Stomach (tissue), 8 donors: ENCODE measurements at regions not wholly inside any gene's neighbourhood (a gene's known extent, or its start where the extent isn't known, plus 50 kb on each side); places are given as distances from the start of the nearest gene placed in this dataset.

Experiments
- DNase-seq, 2 donors: peaks; one replicate each; pipeline versions ENCODE4 v3.0.0 to v3.0.0-alpha.2; 2013 to 2019
- H3K27ac ChIP-seq, 5 donors: fragments of 200-600 bp in 4 of 5; sonication (generic) in 4 of 5; one replicate each; pipeline ENCODE4 v1.5.1; 2013 to 2019; ENCODE audit warnings: mild to moderate bottlenecking in 1 of 5, moderate library complexity in 1 of 5
- H3K27me3 ChIP-seq, 3 donors: fragments of 200-600 bp; sonication (generic); one replicate each; pipeline ENCODE4 v1.5.1; 2017 to 2019; ENCODE audit warnings: mixed run types in 1 of 3
- H3K36me3 ChIP-seq, 4 donors: fragments of 200-600 bp; sonication (generic); 1 replicate in 3 of 4; 2 replicates in 1 of 4; pipeline ENCODE4 v1.5.1; 2016 to 2019
- H3K4me1 ChIP-seq, 4 donors: fragments of 200-600 bp; sonication (generic); one replicate each; pipeline ENCODE4 v1.5.1; 2016 to 2019
- H3K4me3 ChIP-seq, 4 donors: fragments of 200-600 bp; sonication (generic) in 3 of 4; one replicate each; pipeline ENCODE4 v1.5.1; 2016 to 2019; ENCODE audit warnings: mild to moderate bottlenecking in 1 of 4
- H3K9me3 ChIP-seq, 4 donors: fragments of 200-600 bp; sonication (generic); one replicate each; pipeline ENCODE4 v1.5.1; 2016 to 2019
- CTCF ChIP-seq, 7 experiments: fragments of 450-650 bp in 4 of 7; fragments of 200-600 bp in 3 of 7; sonication (generic) in 3 of 7; IDR thresholded peaks; one replicate each; pipeline ENCODE4 v1.5.1; 2016 to 2019; ENCODE audit warnings: antibody characterized with exemption in 7 of 7, control low read depth in 2 of 7, mild to moderate bottlenecking in 1 of 7
- EP300 ChIP-seq: sonication (generic); formaldehyde crosslinking; IDR thresholded peaks from one replicate; pipeline ENCODE4 v1.6.1; 2017; ENCODE audit warnings: antibody characterized with exemption
- POLR2A ChIP-seq, 4 donors: fragments of 450-650 bp; IDR thresholded peaks; one replicate each; pipeline ENCODE4 v1.6.1; 2016; ENCODE audit warnings: antibody characterized with exemption in 4 of 4, control low read depth in 2 of 4, mild to moderate bottlenecking in 1 of 4, moderate library complexity in 1 of 4
- POLR2AphosphoS5 ChIP-seq, 3 donors: sonication (generic); formaldehyde crosslinking; IDR thresholded peaks; one replicate each; pipeline ENCODE4 v1.6.1; 2016; ENCODE audit warnings: antibody characterized with exemption in 3 of 3
- WGBS, 5 donors: extraction: QIAGEN DNeasy Blood & Tissue Kit in 3 of 5; methylation state at CpG; one replicate each; pipeline versions ENCODE4 v1.1.5 to v1.1.7; 2013 to 2018; 5-methylcytosine and 5-hydroxymethylcytosine counted together
- intact Hi-C: fragments of 100-400 bp; cut with DNase I; formaldehyde crosslinking; loops from one replicate; pipeline ENCODE4 v1.15.1; 2023; ENCODE audit warnings: low total_unique reads
- donor health status: healthy with polysubstance abuse.
- donor health status: Bipolar disorder and iron deficiency.
- donor health status: healthy.

- no peak for TF ChIP-seq POLR2A (IDR thresholded peaks at IDR 0.05)
- no peak for TF ChIP-seq EP300
- no peak for TF ChIP-seq POLR2AphosphoS5 (IDR thresholded peaks at IDR 0.05)
- TF ChIP-seq CTCF (IDR thresholded peaks at IDR 0.05) = no peak
- 87 to 96% (median 94%) methylated on average over 2 of the region's 2 CpGs for WGBS, 5 donors
- intact Hi-C loops = no loop called here
- no peak for DNase-seq
- Histone ChIP-seq H3K36me3 (no peaks in the 10 kb centered on the region), H3K4me3 (no peak overlapping the region), H3K4me1 (no peaks in the 10 kb centered on the region), H3K9me3 (peaks cover 0 to 5% (median 0%) of the 10 kb centered on the region in 4 donors), H3K27ac (no peak overlapping the region), H3K27me3 (no peaks in the 10 kb centered on the region)
These were observed 138.0 kb upstream of the C9orf72 start for GRCh38 chr9:27711241-27711640.

GRCh38 chr9:27712806-27713205, 139.5 kb upstream of the C9orf72 start:
- no peaks in the 10 kb centered on the region for H3K4me1 ChIP-seq
- no peak for TF ChIP-seq POLR2A (IDR thresholded peaks at IDR 0.05)
- no peak for TF ChIP-seq EP300
- H3K27ac ChIP-seq = no peak overlapping the region
- intact Hi-C loops = no loop called here
- 76 to 85% (median 79%) methylated on average over 7 of the region's 7 CpGs for WGBS, 5 donors
- DNase-seq = no peak
- H3K36me3 ChIP-seq = no peaks in the 10 kb centered on the region
- no peak overlapping the region for H3K4me3 ChIP-seq
- no peaks in the 10 kb centered on the region for H3K27me3 ChIP-seq
- H3K9me3 ChIP-seq = peaks cover 0 to 5% (median 0%) of the 10 kb centered on the region in 4 donors

- 71 to 81% (median 77%) methylated on average over 1 of the region's 1 CpG for whole genome bisulfite sequencing, 5 donors
- TF ChIP-seq POLR2A (IDR thresholded peaks at IDR 0.05) (no peak), POLR2AphosphoS5 (IDR thresholded peaks at IDR 0.05) (no peak), CTCF (IDR thresholded peaks at IDR 0.05) (no peak), EP300 (no peak)
- no peak overlapping the region for H3K4me3 ChIP-seq
- no peaks in the 10 kb centered on the region for H3K4me1 ChIP-seq
- no peaks in the 10 kb centered on the region for H3K36me3 ChIP-seq
- no peak overlapping the region for H3K27ac ChIP-seq
- H3K9me3 ChIP-seq = no peaks in the 10 kb centered on the region
- intact Hi-C loops = no loop called here
- no peaks in the 10 kb centered on the region for H3K27me3 ChIP-seq
- no peak for DNase-seq
These were observed 141.1 kb upstream of the C9orf72 start for GRCh38 chr9:27714388-27714787.

- DNase-seq = no peak
- H3K4me1 ChIP-seq = no peaks in the 10 kb centered on the region
- 79 to 90% (median 84%) methylated on average over 2 of the region's 2 CpGs for WGBS, 5 donors
- TF ChIP-seq POLR2AphosphoS5 (IDR thresholded peaks at IDR 0.05) (no peak), CTCF (IDR thresholded peaks at IDR 0.05) (no peak), EP300 (no peak), POLR2A (IDR thresholded peaks at IDR 0.05) (no peak)
- H3K36me3 ChIP-seq = no peaks in the 10 kb centered on the region
- H3K27ac ChIP-seq = no peak overlapping the region
- no peaks in the 10 kb centered on the region for H3K9me3 ChIP-seq
- intact Hi-C loops = no loop called here
- H3K4me3 ChIP-seq = no peak overlapping the region
- no peaks in the 10 kb centered on the region for H3K27me3 ChIP-seq
These were observed 142.4 kb upstream of the C9orf72 start for GRCh38 chr9:27715651-27716050.

- TF ChIP-seq POLR2A (IDR thresholded peaks at IDR 0.05) (no peak), EP300 (no peak), CTCF (IDR thresholded peaks at IDR 0.05) (no peak), POLR2AphosphoS5 (IDR thresholded peaks at IDR 0.05) (no peak)
- no peaks in the 10 kb centered on the region for H3K9me3 ChIP-seq
- intact Hi-C loops = no loop called here
- 49 to 71% (median 63%) methylated on average over 2 of the region's 2 CpGs for WGBS, 5 donors
- no peak overlapping the region for H3K27ac ChIP-seq
- H3K4me1 ChIP-seq = no peaks in the 10 kb centered on the region
- no peak overlapping the region for H3K4me3 ChIP-seq
- DNase-seq = no peak
- no peaks in the 10 kb centered on the region for H3K36me3 ChIP-seq
- H3K27me3 ChIP-seq = no peaks in the 10 kb centered on the region
These were observed 144.7 kb upstream of the C9orf72 start for GRCh38 chr9:27717991-27718390.
